ENCODE measurements at regions not wholly inside any gene's neighbourhood (a gene's known extent, or its start where the extent isn't known, plus 50 kb on each side); places are given as distances from the start of the nearest gene placed in this dataset.

DNA sequence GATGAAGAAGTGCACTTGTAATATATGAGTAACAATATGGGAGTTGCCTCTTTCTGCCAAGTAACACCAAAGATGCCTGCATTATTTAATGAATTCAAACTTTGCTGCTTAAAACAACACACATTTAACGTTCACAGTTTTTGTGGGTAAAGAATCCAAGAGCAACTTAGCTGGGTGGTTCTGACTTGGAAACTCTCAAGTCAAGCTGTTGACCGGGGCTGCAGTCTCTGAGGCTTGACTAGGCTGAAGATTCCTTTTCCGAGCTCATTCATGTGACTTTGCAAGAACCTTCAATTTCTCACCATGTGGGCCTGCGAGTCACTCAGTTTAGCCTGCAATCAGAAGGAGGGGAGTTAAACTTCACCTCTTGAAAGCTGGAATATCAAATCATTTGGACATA is 53.0 kb upstream of the TRPC7 start:
- no peak overlapping the region for H3K27ac ChIP-seq
- TF ChIP-seq, protein P1, sequence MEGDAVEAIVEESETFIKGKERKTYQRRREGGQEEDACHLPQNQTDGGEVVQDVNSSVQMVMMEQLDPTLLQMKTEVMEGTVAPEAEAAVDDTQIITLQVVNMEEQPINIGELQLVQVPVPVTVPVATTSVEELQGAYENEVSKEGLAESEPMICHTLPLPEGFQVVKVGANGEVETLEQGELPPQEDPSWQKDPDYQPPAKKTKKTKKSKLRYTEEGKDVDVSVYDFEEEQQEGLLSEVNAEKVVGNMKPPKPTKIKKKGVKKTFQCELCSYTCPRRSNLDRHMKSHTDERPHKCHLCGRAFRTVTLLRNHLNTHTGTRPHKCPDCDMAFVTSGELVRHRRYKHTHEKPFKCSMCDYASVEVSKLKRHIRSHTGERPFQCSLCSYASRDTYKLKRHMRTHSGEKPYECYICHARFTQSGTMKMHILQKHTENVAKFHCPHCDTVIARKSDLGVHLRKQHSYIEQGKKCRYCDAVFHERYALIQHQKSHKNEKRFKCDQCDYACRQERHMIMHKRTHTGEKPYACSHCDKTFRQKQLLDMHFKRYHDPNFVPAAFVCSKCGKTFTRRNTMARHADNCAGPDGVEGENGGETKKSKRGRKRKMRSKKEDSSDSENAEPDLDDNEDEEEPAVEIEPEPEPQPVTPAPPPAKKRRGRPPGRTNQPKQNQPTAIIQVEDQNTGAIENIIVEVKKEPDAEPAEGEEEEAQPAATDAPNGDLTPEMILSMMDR (conservative IDR thresholded peaks at IDR 0.05) = no peak
